GM12878 (cell line): ENCODE measurements at regions not wholly inside any gene's neighbourhood (a gene's known extent, or its start where the extent isn't known, plus 50 kb on each side); places are given as distances from the start of the nearest gene placed in this dataset.

ENCODE experiments used
- CHD1 ChIP-seq: IDR thresholded peaks from 2 replicates; pipeline ENCODE4 v1.6.1; 2012; ENCODE audit warnings: low read depth, low read length, improper control_type of control experiment
- CHD2 ChIP-seq: IDR thresholded peaks from 2 replicates; pipeline ENCODE4 v1.6.1; 2011; ENCODE audit warnings: low read depth, low read length, improper control_type of control experiment, borderline replicate concordance
- JUND ChIP-seq: IDR thresholded peaks from 2 replicates; pipeline ENCODE4 v1.6.1; 2012; ENCODE audit warnings: low read depth, mild to moderate bottlenecking, low read length, improper control_type of control experiment, moderate library complexity
- KLF5 ChIP-seq: fragments of 450-650 bp; IDR thresholded peaks from 2 replicates; pipeline ENCODE4 v1.6.1; 2014; ENCODE audit warnings: mild to moderate bottlenecking; ENCODE audit not compliant: partially characterized antibody
- POLR2A ChIP-seq: IDR thresholded peaks from 2 replicates; pipeline ENCODE4 v1.6.1; 2011; ENCODE audit warnings: low read depth, mild to moderate bottlenecking, low read length
- SP1 ChIP-seq: IDR thresholded peaks from one replicate; pipeline ENCODE4 v1.6.1; 2011; ENCODE audit warnings: low read depth, low read length
- TF ChIP-seq, protein P1 (sequence below): IDR thresholded peaks from 2 replicates; pipeline ENCODE4 v1.6.1; 2011; ENCODE audit warnings: low read depth, mild to moderate bottlenecking, low read length, moderate library complexity, borderline replicate concordance; ENCODE audit errors: extremely low read depth
- TF ChIP-seq, protein P2 (sequence below): IDR thresholded peaks from 2 replicates; pipeline ENCODE4 v1.6.1; 2012; ENCODE audit warnings: low read depth, low read length, improper control_type of control experiment
- TF ChIP-seq, protein P3 (sequence below), 3 experiments: IDR thresholded peaks in 2 of 3; conservative IDR thresholded peaks in 1 of 3; 2 replicates each; pipeline ENCODE4 v1.5.1; 2011; ENCODE audit warnings: low read depth in 3 of 3, low read length in 3 of 3, mild to moderate bottlenecking in 3 of 3, control low read depth in 2 of 3, moderate library complexity in 2 of 3, inconsistent platforms in 1 of 3, mixed read lengths in 1 of 3; ENCODE audit not compliant: control insufficient read depth in 2 of 3, insufficient read depth in 1 of 3; ENCODE audit errors: extremely low read depth in 1 of 3

DNA sequence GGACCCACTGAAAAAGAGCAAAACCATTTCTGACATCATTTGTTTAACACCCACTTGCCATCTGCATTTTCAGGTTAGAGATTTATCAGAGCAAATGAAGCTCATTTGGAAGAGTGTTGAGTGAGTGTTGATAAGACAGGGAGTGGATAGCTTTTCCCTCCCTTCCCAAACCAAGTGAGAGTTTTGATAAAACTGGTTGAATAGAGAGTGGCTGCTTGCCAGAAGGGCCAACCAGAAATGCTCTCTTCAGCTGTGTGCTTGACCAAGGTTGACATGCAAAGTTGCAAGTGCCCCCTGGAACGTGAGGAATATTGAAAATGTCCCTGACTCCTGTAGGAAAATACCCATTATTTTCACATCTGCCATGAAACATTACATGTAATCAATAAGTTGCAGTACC is 1487.0 kb upstream of the FLRT2 start:
- TF ChIP-seq JUND = no peak
- TF ChIP-seq, protein P1, sequence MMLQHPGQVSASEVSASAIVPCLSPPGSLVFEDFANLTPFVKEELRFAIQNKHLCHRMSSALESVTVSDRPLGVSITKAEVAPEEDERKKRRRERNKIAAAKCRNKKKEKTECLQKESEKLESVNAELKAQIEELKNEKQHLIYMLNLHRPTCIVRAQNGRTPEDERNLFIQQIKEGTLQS = no peak
- TF ChIP-seq POLR2A = no peak
- TF ChIP-seq, protein P2, sequence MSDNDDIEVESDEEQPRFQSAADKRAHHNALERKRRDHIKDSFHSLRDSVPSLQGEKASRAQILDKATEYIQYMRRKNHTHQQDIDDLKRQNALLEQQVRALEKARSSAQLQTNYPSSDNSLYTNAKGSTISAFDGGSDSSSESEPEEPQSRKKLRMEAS = no peak
- TF ChIP-seq CHD1 = no peak
- TF ChIP-seq, protein P3, sequence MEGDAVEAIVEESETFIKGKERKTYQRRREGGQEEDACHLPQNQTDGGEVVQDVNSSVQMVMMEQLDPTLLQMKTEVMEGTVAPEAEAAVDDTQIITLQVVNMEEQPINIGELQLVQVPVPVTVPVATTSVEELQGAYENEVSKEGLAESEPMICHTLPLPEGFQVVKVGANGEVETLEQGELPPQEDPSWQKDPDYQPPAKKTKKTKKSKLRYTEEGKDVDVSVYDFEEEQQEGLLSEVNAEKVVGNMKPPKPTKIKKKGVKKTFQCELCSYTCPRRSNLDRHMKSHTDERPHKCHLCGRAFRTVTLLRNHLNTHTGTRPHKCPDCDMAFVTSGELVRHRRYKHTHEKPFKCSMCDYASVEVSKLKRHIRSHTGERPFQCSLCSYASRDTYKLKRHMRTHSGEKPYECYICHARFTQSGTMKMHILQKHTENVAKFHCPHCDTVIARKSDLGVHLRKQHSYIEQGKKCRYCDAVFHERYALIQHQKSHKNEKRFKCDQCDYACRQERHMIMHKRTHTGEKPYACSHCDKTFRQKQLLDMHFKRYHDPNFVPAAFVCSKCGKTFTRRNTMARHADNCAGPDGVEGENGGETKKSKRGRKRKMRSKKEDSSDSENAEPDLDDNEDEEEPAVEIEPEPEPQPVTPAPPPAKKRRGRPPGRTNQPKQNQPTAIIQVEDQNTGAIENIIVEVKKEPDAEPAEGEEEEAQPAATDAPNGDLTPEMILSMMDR (IDR thresholded peaks at IDR 0.05 in 2 of 3, conservative IDR thresholded peaks at IDR 0.05 in 1 of 3; ENCODE audit: control insufficient read depth in 2 of 3, extremely low read depth in 1 of 3, insufficient read depth in 1 of 3, low read depth in 3 of 3, low read length in 3 of 3) = no peak
- TF ChIP-seq CHD2 = no peak
- TF ChIP-seq SP1 = no peak
- no peak for TF ChIP-seq KLF5
